HFFc6 (cell line): ENCODE measurements at regions not wholly inside any gene's neighbourhood (a gene's known extent, or its start where the extent isn't known, plus 50 kb on each side); places are given as distances from the start of the nearest gene placed in this dataset.

Experiments
- DNase-seq: peaks from one replicate; pipeline ENCODE4 v3.0.0-alpha.2; 2018
- H3K27ac Mint-ChIP-seq: 2 replicates; pipeline ENCODE4 v1.8.0; 2020; ENCODE audit warnings: mild to moderate bottlenecking, mixed read lengths
- H3K27me3 Mint-ChIP-seq: 2 replicates; pipeline ENCODE4 v1.8.0; 2021; ENCODE audit warnings: mild to moderate bottlenecking, moderate library complexity, mixed read lengths; ENCODE audit not compliant: insufficient read depth
- H3K36me3 Mint-ChIP-seq: 2 replicates; pipeline ENCODE4 v1.8.0; 2021; ENCODE audit warnings: low read depth, mixed read lengths
- H3K4me1 Mint-ChIP-seq: 2 replicates; pipeline ENCODE4 v1.8.0; 2020; ENCODE audit warnings: low read depth, mixed read lengths
- H3K4me3 Mint-ChIP-seq: 2 replicates; pipeline ENCODE4 v1.8.0; 2020; ENCODE audit warnings: mild to moderate bottlenecking, moderate library complexity, mixed read lengths
- H3K9me3 Mint-ChIP-seq: 2 replicates; pipeline ENCODE4 v1.8.0; 2020; ENCODE audit warnings: mild to moderate bottlenecking, mixed read lengths
- CTCF ChIP-seq: fragments of 200-600 bp; sonication (generic); IDR thresholded peaks from 2 replicates; pipeline ENCODE4 v1.5.0; 2021; ENCODE audit warnings: antibody characterized with exemption, mild to moderate bottlenecking

GRCh38 chr15:36108541-36108940 is 470.9 kb upstream of the CDIN1 start:
- Mint-ChIP-seq H3K9me3 (no peaks in the 10 kb centered on the region), H3K36me3 (no peaks in the 10 kb centered on the region), H3K4me1 (peaks cover 22% of the 10 kb centered on the region), H3K27me3 (no peaks in the 10 kb centered on the region), H3K4me3 (no peak overlapping the region), H3K27ac (no peak overlapping the region)
- TF ChIP-seq CTCF = no peak
- DNase-seq = no peak

- peaks cover 2% of the 10 kb centered on the region; the same call in 1 of the 2 replicates for H3K27me3 Mint-ChIP-seq
- no peaks in the 10 kb centered on the region for H3K36me3 Mint-ChIP-seq
- no peak for TF ChIP-seq CTCF
- H3K4me1 Mint-ChIP-seq = peaks cover 22% of the 10 kb centered on the region
- H3K4me3 Mint-ChIP-seq = no peak overlapping the region
- H3K27ac Mint-ChIP-seq = no peak overlapping the region
- DNase-seq = peak; percentile 31
- no peaks in the 10 kb centered on the region for H3K9me3 Mint-ChIP-seq
Observed at GRCh38 chr15:36109943-36110658, 469.3 kb upstream of the CDIN1 start.

GRCh38 chr15:36110659-36110993 is 468.8 kb upstream of the CDIN1 start:
- no peak for DNase-seq
- no peak for TF ChIP-seq CTCF
- Mint-ChIP-seq H3K27me3 (peaks cover 2% of the 10 kb centered on the region; the same call in 1 of the 2 replicates), H3K9me3 (no peaks in the 10 kb centered on the region), H3K27ac (no peak overlapping the region), H3K4me1 (peaks cover 22% of the 10 kb centered on the region), H3K36me3 (no peaks in the 10 kb centered on the region), H3K4me3 (no peak overlapping the region)

DNA sequence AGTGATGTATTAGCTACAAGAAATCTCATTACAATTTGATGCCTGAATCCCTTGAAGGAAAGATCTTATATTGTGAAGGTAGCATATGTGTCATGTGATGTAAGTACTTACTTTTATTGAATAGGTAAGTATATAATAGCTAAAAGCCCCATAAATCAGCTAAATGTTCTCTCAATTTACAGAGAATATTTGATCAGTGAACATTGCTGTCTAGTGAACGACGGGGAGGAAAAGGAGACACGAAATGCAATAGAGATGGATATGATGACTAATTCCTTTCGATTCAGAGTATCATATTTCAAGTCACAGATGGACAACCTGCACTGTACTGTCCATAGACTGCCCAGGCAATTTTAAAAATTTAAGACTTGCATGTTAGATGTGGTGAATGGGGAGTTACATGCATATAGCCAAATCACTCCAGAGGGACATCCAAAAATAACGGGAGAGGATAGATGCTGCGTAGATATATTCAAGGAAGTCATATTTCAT is 462.1 kb upstream of the CDIN1 start:
- Mint-ChIP-seq H3K9me3 (no peaks in the 10 kb centered on the region; the same call in 1 of the 2 replicates), H3K36me3 (no peaks in the 10 kb centered on the region), H3K4me3 (no peak overlapping the region), H3K27me3 (peaks cover 2% of the 10 kb centered on the region), H3K27ac (no peak overlapping the region), H3K4me1 (no peaks in the 10 kb centered on the region)
- DNase-seq = no peak
- TF ChIP-seq CTCF = no peak

- no peak for TF ChIP-seq CTCF
- Mint-ChIP-seq H3K4me3 (no peak overlapping the region), H3K27me3 (peaks cover 6% of the 10 kb centered on the region), H3K36me3 (no peaks in the 10 kb centered on the region), H3K9me3 (no peaks in the 10 kb centered on the region), H3K27ac (no peak overlapping the region), H3K4me1 (no peaks in the 10 kb centered on the region)
- DNase-seq = no peak
Observed at GRCh38 chr15:36126194-36126593, 453.2 kb upstream of the CDIN1 start.
